GM18861 (cell line): ENCODE measurements at regions not wholly inside any gene's neighbourhood (a gene's known extent, or its start where the extent isn't known, plus 50 kb on each side); places are given as distances from the start of the nearest gene placed in this dataset.

Experiments used
- ATAC-seq: cut with Tn5 transposase; IDR thresholded peaks from one replicate; pipeline ENCODE4 v1.9.1; 2021; ENCODE audit not compliant: unreplicated experiment

GRCh38 chr20:4601630-4602296 lies 84.5 kb upstream of the PRNP start:
- no peak for ATAC-seq

GRCh38 chr20:4600308-4601014 lies 85.8 kb upstream of the PRNP start:
- no peak for ATAC-seq

GRCh38 chr20:4597215-4597614 lies 89.0 kb upstream of the PRNP start:
- no peak for ATAC-seq

GRCh38 chr20:4593149-4593525 lies 93.1 kb upstream of the PRNP start:
- ATAC-seq, result no peak

- no peak for ATAC-seq
Measured at GRCh38 chr20:4592316-4593148, 93.7 kb upstream of the PRNP start.

GRCh38 chr20:4591975-4592315 lies 94.3 kb upstream of the PRNP start:
- no peak for ATAC-seq

GRCh38 chr20:4585758-4586157 lies 100.5 kb upstream of the PRNP start:
- no peak for ATAC-seq

GRCh38 chr20:4585104-4585753 lies 101.0 kb upstream of the PRNP start:
- no peak for ATAC-seq

- ATAC-seq, result no peak
Measured at GRCh38 chr20:4584510-4584909, 101.7 kb upstream of the PRNP start.

- ATAC-seq, result no peak
Measured at GRCh38 chr20:4581838-4582237, 104.4 kb upstream of the PRNP start.

- ATAC-seq, result no peak
Measured at GRCh38 chr20:4578375-4578774, 107.9 kb upstream of the PRNP start.

GRCh38 chr20:4574356-4574690 lies 111.9 kb upstream of the PRNP start:
- ATAC-seq, result no peak

GRCh38 chr20:4573564-4574355 lies 112.5 kb upstream of the PRNP start:
- no peak for ATAC-seq

- ATAC-seq, result no peak
Measured at GRCh38 chr20:4571759-4572531, 114.3 kb upstream of the PRNP start.

- ATAC-seq, result no peak
Measured at GRCh38 chr20:4569865-4570264, 116.4 kb upstream of the PRNP start.

- ATAC-seq, result no peak
Measured at GRCh38 chr20:4569092-4569491, 117.2 kb upstream of the PRNP start.

- ATAC-seq, result no peak
Measured at GRCh38 chr20:4568361-4568959, 117.8 kb upstream of the PRNP start.

GRCh38 chr20:4567170-4567569 lies 119.1 kb upstream of the PRNP start:
- no peak for ATAC-seq

- ATAC-seq, result no peak
Measured at GRCh38 chr20:4563534-4563933, 122.7 kb upstream of the PRNP start.

GRCh38 chr20:4563031-4563430 lies 123.2 kb upstream of the PRNP start:
- ATAC-seq, result no peak
